ENCODE measurements at regions not wholly inside any gene's neighbourhood (a gene's known extent, or its start where the extent isn't known, plus 50 kb on each side); places are given as distances from the start of the nearest gene placed in this dataset.
"Not testable (repeated sequence)": the region's sequence is repeated elsewhere in the genome, so short reads cannot be mapped to it uniquely, and the experiment has no call there.

- peak; percentile 78 for DNase-seq
Measured at GRCh38 chr14:77985211-77985615, 185.0 kb upstream of the NRXN3 start.

GRCh38 chr14:77986773-77987172 is 183.4 kb upstream of the NRXN3 start:
- no peak for DNase-seq

GRCh38 chr14:77988096-77988870 is 181.9 kb upstream of the NRXN3 start:
- DNase-seq: no peak

GRCh38 chr14:77988970-77989369 is 181.2 kb upstream of the NRXN3 start:
- DNase-seq: no peak

GRCh38 chr14:77989441-77989991 is 180.7 kb upstream of the NRXN3 start:
- DNase-seq: no peak

GRCh38 chr14:77990337-77990736 is 179.8 kb upstream of the NRXN3 start:
- DNase-seq: peak; percentile 17

GRCh38 chr14:77991128-77991772 is 178.9 kb upstream of the NRXN3 start:
- peak; percentile 8 for DNase-seq

- DNase-seq: no peak
Measured at GRCh38 chr14:78005325-78005724, 164.8 kb upstream of the NRXN3 start.

GRCh38 chr14:78007160-78007559 is 163.0 kb upstream of the NRXN3 start:
- no peak for DNase-seq

GRCh38 chr14:78010688-78011087 is 159.5 kb upstream of the NRXN3 start:
- no peak for DNase-seq

- DNase-seq: not testable (repeated sequence)
Measured at GRCh38 chr14:78013911-78014310, 156.3 kb upstream of the NRXN3 start.

GRCh38 chr14:78016532-78016931 is 153.6 kb upstream of the NRXN3 start:
- DNase-seq: no peak

GRCh38 chr14:78018283-78018682 is 151.9 kb upstream of the NRXN3 start:
- DNase-seq: no peak

GRCh38 chr14:78022059-78022458 is 148.1 kb upstream of the NRXN3 start:
- peak; percentile 85 for DNase-seq

GRCh38 chr14:78023112-78023511 is 147.1 kb upstream of the NRXN3 start:
- peak; percentile 9 for DNase-seq

GRCh38 chr14:78028471-78028870 is 141.7 kb upstream of the NRXN3 start:
- DNase-seq: peak; percentile 73

GRCh38 chr14:78029601-78030372 is 140.4 kb upstream of the NRXN3 start:
- peak; percentile 63 for DNase-seq

GRCh38 chr14:78043349-78043748 is 126.8 kb upstream of the NRXN3 start:
- DNase-seq: no peak

GRCh38 chr14:78048120-78048519 is 122.1 kb upstream of the NRXN3 start:
- DNase-seq: no peak

GRCh38 chr14:78056890-78057289 is 113.3 kb upstream of the NRXN3 start:
- not testable (repeated sequence) for DNase-seq

GRCh38 chr14:78070344-78070743 is 99.8 kb upstream of the NRXN3 start:
- no peak for DNase-seq

- no peak for DNase-seq
Measured at GRCh38 chr14:78071016-78071549, 99.1 kb upstream of the NRXN3 start.

- no peak for DNase-seq
Measured at GRCh38 chr14:78073028-78073427, 97.1 kb upstream of the NRXN3 start.
